ENCODE measurements at regions not wholly inside any gene's neighbourhood (a gene's known extent, or its start where the extent isn't known, plus 50 kb on each side); places are given as distances from the start of the nearest gene placed in this dataset.

DNA sequence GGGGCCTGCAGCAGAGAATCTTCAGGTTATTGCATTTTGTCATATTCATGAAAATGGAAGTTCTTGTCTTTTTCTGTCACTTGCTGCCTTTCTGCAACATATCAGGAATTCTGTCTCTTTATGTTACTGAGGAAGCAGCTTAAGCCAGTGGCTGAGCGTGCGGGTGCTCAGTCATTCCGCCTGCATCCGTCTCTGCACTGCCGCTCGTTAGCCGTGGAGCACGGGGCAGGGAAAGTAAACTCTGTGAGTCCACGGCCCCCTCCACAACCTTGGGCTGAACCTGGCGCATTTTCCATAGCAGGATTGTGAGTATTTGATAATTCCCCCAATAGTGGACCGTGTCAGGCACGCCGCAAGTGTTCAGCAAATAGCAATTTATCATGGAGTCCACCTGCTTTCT is 1007.7 kb downstream of the BRD1 start:
- no peak for TF ChIP-seq CTCF (IDR thresholded peaks at IDR 0.05)
- TF ChIP-seq POLR2A (IDR thresholded peaks at IDR 0.05), result no peak

All from heart left ventricle (tissue), 13 donors.